GM19035 (cell line): ENCODE measurements at regions not wholly inside any gene's neighbourhood (a gene's known extent, or its start where the extent isn't known, plus 50 kb on each side); places are given as distances from the start of the nearest gene placed in this dataset.

Experiments used
- ATAC-seq: cut with Tn5 transposase; IDR thresholded peaks from one replicate; pipeline ENCODE4 v1.9.1; 2021; ENCODE audit not compliant: unreplicated experiment

- ATAC-seq = no peak
Measured at GRCh38 chr10:128546651-128547165, 420.5 kb upstream of the MKI67 start.

GRCh38 chr10:128549101-128549608 is 422.9 kb upstream of the MKI67 start:
- no peak for ATAC-seq

GRCh38 chr10:128550045-128550444 is 423.8 kb upstream of the MKI67 start:
- no peak for ATAC-seq

GRCh38 chr10:128551475-128551874 is 425.3 kb upstream of the MKI67 start:
- ATAC-seq = no peak

GRCh38 chr10:128553755-128554154 is 427.5 kb upstream of the MKI67 start:
- ATAC-seq = no peak

GRCh38 chr10:128556182-128557110 is 430.2 kb upstream of the MKI67 start:
- ATAC-seq = no peak

GRCh38 chr10:128557149-128557710 is 431.0 kb upstream of the MKI67 start:
- ATAC-seq = no peak

- ATAC-seq = no peak
Measured at GRCh38 chr10:128560406-128560805, 434.2 kb upstream of the MKI67 start.

GRCh38 chr10:128560993-128561392 is 434.8 kb upstream of the MKI67 start:
- ATAC-seq = no peak

- ATAC-seq = no peak
Measured at GRCh38 chr10:128563387-128563786, 437.2 kb upstream of the MKI67 start.

GRCh38 chr10:128563904-128564303 is 437.7 kb upstream of the MKI67 start:
- ATAC-seq = no peak

GRCh38 chr10:128566361-128566968 is 440.2 kb upstream of the MKI67 start:
- ATAC-seq = no peak

- ATAC-seq = no peak
Measured at GRCh38 chr10:128567551-128567950, 441.3 kb upstream of the MKI67 start.

- no peak for ATAC-seq
Measured at GRCh38 chr10:128568041-128568440, 441.8 kb upstream of the MKI67 start.

GRCh38 chr10:128568491-128568890 is 442.3 kb upstream of the MKI67 start:
- no peak for ATAC-seq

- no peak for ATAC-seq
Measured at GRCh38 chr10:128568990-128569945, 443.0 kb upstream of the MKI67 start.

GRCh38 chr10:128570319-128570995 is 444.2 kb upstream of the MKI67 start:
- no peak for ATAC-seq

- no peak for ATAC-seq
Measured at GRCh38 chr10:128571071-128571470, 444.8 kb upstream of the MKI67 start.

- ATAC-seq = no peak
Measured at GRCh38 chr10:128571745-128572144, 445.5 kb upstream of the MKI67 start.

- no peak for ATAC-seq
Measured at GRCh38 chr10:128572696-128573095, 446.5 kb upstream of the MKI67 start.
